HS-5 (cell line): ENCODE measurements at regions not wholly inside any gene's neighbourhood (a gene's known extent, or its start where the extent isn't known, plus 50 kb on each side); places are given as distances from the start of the nearest gene placed in this dataset.

Source experiments
- DNase-seq: peaks from one replicate; pipeline ENCODE4 v3.0.0-alpha.2; 2012; ENCODE audit warnings: low read depth

DNA sequence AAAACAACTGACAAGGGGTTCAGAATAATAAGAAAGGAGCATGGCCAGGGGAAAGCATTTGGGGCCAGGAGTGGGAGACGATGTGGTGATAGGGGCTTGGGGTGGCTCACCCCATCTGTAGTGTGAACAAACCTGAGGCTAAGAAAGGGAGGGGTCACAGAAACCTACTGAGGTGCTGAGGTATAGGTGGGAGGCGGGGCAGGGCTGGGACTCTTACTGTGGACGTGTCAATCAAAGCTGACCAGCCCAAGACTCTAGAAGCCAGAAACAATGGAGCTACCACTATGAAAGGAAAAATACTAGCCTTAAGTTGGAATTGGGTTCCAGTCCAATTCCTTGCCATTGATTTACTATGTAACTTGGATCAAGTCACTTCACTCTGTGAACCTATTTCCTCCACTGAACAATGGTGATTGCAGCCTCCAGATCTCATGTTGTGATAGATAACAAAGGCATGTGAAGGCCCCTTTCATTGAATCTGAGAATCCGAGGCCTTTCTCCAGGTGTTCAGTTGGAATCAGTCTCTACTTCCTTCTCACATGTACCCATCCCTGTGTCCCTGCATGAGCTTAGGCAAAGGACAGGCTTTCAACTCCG lies 260.9 kb upstream of the HES1 start:
- DNase-seq = no peak

- no peak for DNase-seq
These were observed 260.2 kb upstream of the HES1 start for GRCh38 chr3:193875601-193876321.

GRCh38 chr3:193879099-193879863 lies 256.7 kb upstream of the HES1 start:
- DNase-seq = no peak

- DNase-seq = no peak
These were observed 256.1 kb upstream of the HES1 start for GRCh38 chr3:193879864-193880242.

- DNase-seq = no peak
These were observed 253.9 kb upstream of the HES1 start for GRCh38 chr3:193882091-193882490.

DNA sequence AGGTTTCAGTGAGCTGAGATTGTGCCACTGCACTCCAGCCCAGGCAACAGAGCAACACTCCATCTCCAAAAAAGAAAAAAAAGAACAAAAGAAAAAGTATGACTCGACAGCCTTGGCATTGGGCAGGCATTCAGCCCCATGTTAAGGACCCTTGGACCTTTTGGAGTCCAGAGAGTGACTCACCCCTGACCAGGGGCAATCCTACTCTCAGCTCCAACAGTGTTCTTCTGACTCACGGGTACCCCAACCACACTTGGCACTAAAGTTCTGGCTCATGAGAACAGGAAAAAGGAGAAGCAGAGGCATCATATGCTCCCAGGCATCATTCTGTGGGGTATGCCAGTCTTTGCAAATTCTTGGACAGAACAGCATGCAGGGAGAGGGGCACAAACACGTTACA lies 252.4 kb upstream of the HES1 start:
- peak; percentile 35 for DNase-seq

- DNase-seq = no peak
These were observed 251.9 kb upstream of the HES1 start for GRCh38 chr3:193884027-193884426.

GRCh38 chr3:193884652-193885051 lies 251.3 kb upstream of the HES1 start:
- DNase-seq = no peak

DNA sequence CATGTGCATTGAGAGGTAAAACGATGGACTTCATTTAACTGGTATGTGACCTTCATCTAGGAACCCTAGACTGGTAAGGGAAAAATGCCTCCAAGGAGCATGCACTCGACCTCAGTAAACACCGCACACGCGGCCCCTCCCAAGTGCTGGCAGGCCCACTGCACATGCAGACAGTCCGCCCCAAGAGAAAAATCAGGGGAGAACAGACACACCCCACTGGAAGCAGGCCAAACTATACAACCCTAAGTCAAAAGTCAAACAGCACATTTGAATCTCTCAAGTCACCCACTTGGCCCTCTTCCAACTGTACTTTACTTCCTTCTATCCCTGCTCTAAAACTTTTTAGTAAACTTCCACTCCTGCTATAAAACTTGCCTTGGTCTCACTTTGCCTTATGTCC lies 250.1 kb upstream of the HES1 start:
- DNase-seq = no peak

DNA sequence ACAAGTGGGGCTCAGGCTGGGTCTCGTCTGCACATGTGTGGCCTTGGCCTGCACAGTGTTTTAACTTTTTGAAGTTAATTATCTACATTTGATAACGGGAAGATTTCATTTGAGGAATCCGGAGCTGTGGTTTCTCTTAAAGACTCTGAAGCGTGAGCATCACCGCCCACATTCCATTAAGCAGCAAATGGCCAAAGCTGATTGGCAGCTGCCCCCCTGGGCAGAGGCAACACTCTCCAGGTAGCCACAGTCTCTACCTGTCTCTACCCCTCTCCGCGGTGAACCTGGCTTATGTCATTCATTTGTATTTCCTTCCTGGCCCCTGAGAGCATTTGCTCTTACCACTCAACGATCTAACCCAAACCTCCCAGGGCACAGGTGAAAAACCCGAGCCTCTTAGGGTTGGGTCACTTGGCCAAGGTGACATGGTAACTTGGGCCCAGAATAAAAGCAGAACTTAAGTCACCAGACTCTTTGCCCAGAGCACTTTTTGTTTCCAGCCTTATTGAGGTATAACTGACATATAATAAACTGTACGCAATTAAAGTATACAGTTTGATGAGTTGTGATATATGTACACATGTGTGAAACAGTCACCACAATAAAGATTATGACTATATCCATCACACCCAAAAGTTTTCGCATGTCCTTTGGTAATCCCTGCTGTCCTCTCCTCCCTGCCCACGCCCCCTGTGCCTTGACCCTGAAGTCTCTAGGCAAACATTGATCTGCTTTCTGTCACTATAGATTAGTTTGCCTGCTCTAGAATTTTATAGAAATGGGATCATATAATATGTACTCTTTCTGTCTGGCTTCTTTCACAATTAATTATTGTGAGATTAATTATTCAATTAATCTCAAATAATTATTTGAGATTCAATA lies 245.7 kb upstream of the HES1 start:
- no peak for DNase-seq

DNA sequence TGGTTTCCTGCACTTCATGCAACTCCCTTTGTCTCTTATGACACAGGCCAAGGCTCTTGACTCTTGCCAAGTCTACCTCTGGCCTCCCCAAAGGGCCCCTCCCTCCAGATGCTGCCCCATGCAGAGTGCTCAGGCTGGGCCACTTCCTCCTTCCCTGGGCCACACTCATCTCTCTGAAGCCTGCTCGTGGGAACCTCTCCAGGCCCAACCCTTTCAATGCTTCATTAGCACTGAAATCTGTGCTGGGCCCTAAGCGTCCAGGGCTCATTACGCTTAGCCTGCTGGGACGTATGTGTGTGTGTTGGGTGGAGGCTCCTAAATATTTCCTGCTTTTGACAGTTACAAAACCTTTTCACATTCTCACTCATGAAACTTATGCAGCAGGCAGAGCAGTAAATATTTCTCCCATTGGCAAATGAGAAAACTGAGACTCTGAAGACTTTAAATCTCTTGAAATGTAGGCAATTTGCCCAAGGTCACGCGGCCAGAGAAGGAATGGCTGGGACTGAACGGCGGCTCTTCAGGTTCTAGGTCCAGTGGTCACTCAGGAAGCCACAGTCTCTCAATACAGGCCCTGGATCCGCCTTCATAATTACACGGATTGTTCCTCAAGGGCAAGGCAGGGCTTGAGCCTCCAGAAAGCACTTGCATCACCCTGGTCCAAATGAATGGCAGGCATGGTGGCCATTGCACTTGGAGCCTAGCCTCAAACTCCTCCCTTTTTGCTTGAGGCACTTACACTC lies 241.7 kb upstream of the HES1 start:
- no peak for DNase-seq

- no peak for DNase-seq
These were observed 240.5 kb upstream of the HES1 start for GRCh38 chr3:193895409-193895808.

DNA sequence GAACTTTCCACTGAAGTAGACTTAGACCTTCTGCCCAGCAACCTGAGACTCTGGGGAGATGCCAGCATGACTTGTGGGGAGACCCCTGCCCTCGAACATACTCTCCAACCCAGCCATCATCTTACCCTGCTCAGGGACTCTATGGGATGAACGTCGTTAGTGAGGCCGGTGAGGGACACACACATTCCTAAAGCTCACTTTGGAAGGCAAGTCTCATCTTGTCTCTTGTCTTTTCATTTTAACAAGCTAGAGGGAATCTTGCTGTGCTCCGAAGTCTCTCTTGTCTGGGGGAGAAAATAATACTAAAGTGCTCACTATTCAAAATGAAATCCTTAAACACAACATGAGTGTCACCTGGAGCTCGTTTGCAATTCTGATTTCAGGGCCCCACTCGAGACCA lies 239.5 kb upstream of the HES1 start:
- DNase-seq = no peak

GRCh38 chr3:193897288-193897687 lies 238.7 kb upstream of the HES1 start:
- no peak for DNase-seq

DNA sequence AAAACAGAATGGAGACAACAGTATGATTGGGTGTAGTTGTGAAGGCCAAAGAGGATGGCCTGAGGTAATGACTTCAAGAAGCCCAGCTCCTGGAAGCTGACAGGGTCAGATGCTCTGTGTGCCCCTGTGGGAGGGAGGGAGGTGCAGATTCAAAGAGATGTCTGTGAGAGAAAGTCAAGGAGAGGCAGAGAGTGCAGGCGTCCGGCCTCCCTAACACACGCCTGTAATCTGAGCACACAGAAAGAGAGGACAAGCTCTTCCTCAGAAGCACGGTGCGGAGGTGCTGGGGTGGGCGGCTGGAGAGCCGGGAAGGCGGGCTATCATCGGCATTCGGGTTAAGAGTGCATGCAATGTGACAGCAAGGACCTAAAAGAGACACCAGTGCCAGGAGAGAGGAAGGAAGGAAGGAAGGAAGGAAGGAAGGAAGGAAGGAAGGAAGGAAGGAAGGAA lies 238.2 kb upstream of the HES1 start:
- no peak for DNase-seq

DNA sequence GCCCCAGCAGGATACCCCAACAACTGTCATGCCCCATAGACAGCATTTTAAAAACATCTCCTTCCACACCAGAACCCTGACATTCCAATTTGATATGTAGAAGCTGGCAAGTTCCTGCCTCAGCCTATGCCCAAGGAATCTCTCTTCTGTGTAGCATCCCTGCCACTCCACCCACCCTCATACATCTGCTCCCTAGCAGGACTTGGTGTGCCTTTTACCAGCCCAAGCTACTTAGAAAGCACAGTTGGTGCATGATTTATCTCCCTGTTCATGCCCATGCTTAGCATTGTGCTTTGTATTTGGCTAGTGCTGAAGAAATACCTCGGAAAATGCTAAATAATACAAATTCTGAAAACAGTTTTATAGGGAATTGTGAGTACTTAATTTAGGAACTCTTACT lies 236.9 kb upstream of the HES1 start:
- DNase-seq = no peak

- DNase-seq = no peak
These were observed 234.9 kb upstream of the HES1 start for GRCh38 chr3:193901007-193901406.

DNA sequence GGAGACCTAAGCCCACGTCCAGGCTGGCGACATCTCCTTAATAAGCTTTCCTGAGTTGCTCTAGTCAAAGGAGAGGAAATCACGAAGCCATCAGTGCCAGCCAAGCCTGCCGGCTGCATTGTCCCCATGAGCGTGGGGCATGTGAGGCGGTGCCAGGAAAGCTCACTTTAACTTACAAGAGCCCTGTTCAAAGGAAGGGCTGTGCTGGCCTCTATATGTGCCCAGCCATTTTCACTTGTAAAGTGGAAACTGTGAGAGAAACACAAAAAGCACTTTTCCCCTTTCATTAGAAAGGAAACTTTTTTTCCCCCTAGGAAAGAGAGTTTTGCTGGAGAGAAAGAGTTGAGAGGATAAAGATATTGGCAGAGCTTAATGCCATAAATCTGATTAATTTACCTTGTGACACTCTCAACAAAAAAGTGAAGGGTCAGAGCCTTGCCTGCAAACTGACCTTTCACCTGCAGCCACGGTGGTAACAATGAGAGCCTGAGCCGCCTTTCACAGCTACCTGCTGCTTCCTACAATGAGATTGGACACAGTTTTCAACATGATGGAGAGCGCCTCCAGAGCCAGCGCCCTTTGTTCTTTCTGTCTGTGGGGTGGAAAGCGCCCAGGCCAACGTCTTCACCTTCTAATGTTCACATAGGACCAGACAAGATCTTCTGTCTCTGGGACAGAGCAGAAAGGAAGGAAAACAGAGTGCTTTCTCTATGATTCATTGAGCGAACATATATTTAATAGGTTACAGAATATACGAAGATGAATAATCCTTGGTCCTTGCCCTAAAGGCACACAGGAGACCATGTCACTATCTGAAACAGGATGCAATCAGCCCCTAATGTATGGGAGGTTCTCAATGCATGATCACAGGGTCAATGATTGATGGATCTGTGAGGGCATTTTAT lies 233.1 kb upstream of the HES1 start:
- DNase-seq = no peak

- DNase-seq = no peak
These were observed 232.5 kb upstream of the HES1 start for GRCh38 chr3:193903512-193903817.

GRCh38 chr3:193903966-193904365 lies 232.0 kb upstream of the HES1 start:
- no peak for DNase-seq
